AG04450 (cell line): ENCODE measurements at regions not wholly inside any gene's neighbourhood (a gene's known extent, or its start where the extent isn't known, plus 50 kb on each side); places are given as distances from the start of the nearest gene placed in this dataset.

Experiments
- CTCF ChIA-PET: fragments of 300-600, 350-600 bp; formaldehyde crosslinking; extraction: SDS; loops from one replicate; lab custom pipeline; 2022; ENCODE audit warnings: antibody characterized with exemption, inconsistent platforms; lab: Charles Lee
- POLR2A ChIA-PET: fragments of 350-600 bp; formaldehyde crosslinking; extraction: SDS; loops from one replicate; lab custom pipeline; 2021; ENCODE audit warnings: antibody characterized with exemption, inconsistent platforms; lab: Yijun Ruan, JAX
- DNase-seq: peaks from one replicate; pipeline ENCODE4 v3.0.0-alpha.2; 2011; ENCODE audit warnings: low read depth, low spot score
- H3K27ac ChIP-seq: one replicate; pipeline ENCODE4 v1.5.1; 2012; ENCODE audit warnings: low read depth, low read length, control low read depth
- H3K27me3 ChIP-seq: one replicate; pipeline ENCODE4 v1.6.0; 2012; ENCODE audit warnings: low read length; ENCODE audit not compliant: control insufficient read depth, insufficient read depth
- H3K4me3 ChIP-seq: 2 replicates; pipeline ENCODE4 v1.5.1; 2011; ENCODE audit warnings: mild to moderate bottlenecking, low read depth, low read length, control low read depth
- H3K9me3 ChIP-seq: 2 replicates; pipeline ENCODE4 v1.5.1; 2012; ENCODE audit warnings: low read length; ENCODE audit not compliant: control insufficient read depth, insufficient read depth
- CTCF ChIP-seq: IDR thresholded peaks from 2 replicates; pipeline ENCODE4 v1.5.1; 2011; ENCODE audit warnings: low read depth, low read length, control low read depth, inconsistent platforms

DNA sequence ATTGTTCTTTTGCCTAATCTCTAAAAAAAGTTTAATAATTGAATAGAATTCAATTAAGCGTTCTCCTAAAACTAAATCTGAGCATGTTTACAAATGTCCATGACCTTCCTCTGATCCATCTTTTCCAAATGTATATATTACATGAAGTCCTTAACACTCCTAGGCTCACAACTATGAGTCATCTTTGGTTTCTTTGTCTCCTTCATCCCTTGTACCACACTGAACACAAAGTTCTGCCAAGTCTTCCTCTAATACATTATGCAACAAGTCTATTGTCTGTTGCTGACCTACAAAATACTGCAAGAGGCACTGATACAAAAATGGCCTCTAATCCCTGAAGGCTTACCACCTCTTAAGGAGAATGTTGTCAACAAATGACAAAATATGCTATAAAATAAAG lies 550.2 kb downstream of the PYDC2 start:
- H3K4me3 ChIP-seq: no peak overlapping the region
- H3K27ac ChIP-seq: no peak overlapping the region
- no peak for DNase-seq
- H3K27me3 ChIP-seq: no peaks in the 10 kb centered on the region
- peaks cover 4% of the 10 kb centered on the region for H3K9me3 ChIP-seq
- POLR2A ChIA-PET: no interaction called here
- no peak for TF ChIP-seq CTCF
- CTCF ChIA-PET: no interaction called here

DNA sequence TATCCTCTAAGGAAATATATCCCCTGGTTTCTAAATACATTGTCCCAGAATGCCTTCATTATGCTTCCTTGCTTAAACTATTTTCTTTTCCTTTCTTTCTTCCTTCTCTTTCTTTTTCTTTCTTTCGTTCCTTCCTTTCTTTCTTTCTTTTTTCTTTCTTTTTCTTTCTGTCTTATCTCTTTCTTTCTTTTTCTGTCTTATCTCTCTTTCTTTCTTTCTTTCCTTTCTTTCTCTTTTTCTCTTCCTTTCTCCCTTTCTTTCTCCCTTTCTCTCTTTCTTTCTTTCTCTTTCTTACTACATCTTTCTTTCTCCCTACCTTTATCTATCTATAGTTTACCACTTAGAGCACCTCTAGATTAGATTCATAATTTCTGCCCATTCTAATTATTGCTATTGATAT lies 552.1 kb downstream of the PYDC2 start:
- no peaks in the 10 kb centered on the region for H3K27me3 ChIP-seq
- TF ChIP-seq CTCF: no peak
- POLR2A ChIA-PET: no interaction called here
- no peak overlapping the region for H3K27ac ChIP-seq
- DNase-seq: no peak
- peaks cover 4% of the 10 kb centered on the region for H3K9me3 ChIP-seq
- CTCF ChIA-PET: no interaction called here
- no peak overlapping the region for H3K4me3 ChIP-seq

- ChIA-PET POLR2A (no interaction called here), CTCF (no interaction called here)
- Histone ChIP-seq H3K27me3 (no peaks in the 10 kb centered on the region), H3K27ac (no peak overlapping the region), H3K4me3 (no peak overlapping the region), H3K9me3 (no peaks in the 10 kb centered on the region)
- no peak for DNase-seq
- no peak for TF ChIP-seq CTCF
Measured at GRCh38 chr3:192022412-192022811, 561.4 kb downstream of the PYDC2 start.

- no peak overlapping the region for H3K27ac ChIP-seq
- ChIA-PET CTCF (no interaction called here), POLR2A (no interaction called here)
- no peak for TF ChIP-seq CTCF
- H3K9me3 ChIP-seq: no peaks in the 10 kb centered on the region
- no peak for DNase-seq
- no peaks in the 10 kb centered on the region for H3K27me3 ChIP-seq
- no peak overlapping the region for H3K4me3 ChIP-seq
Measured at GRCh38 chr3:192024751-192025150, 563.8 kb downstream of the PYDC2 start.

DNA sequence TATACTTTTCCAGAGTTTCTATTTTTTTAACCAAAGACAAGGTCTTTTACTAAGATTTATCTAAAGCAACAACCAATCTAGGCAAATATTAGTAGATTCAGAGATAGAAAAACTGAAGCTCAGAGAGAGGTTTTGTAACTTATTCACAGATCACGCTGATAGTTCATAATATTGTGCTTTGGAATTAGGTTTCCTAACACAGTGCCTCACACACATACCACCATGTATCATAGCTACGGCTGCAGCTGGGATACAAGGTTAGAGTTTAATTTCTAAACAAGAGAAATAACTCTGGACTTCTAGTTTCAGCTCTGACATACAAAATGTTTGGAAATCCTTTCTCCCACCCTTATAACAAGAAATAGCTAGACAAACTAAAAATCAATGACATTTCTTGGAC lies 565.7 kb downstream of the PYDC2 start:
- no peaks in the 10 kb centered on the region for H3K27me3 ChIP-seq
- no peak for DNase-seq
- H3K27ac ChIP-seq: no peak overlapping the region
- H3K9me3 ChIP-seq: no peaks in the 10 kb centered on the region
- ChIA-PET CTCF (no interaction called here), POLR2A (no interaction called here)
- TF ChIP-seq CTCF: no peak
- no peak overlapping the region for H3K4me3 ChIP-seq
